CD4-positive, CD25-positive, alpha-beta regulatory T cell (primary cell): ENCODE measurements at regions not wholly inside any gene's neighbourhood (a gene's known extent, or its start where the extent isn't known, plus 50 kb on each side); places are given as distances from the start of the nearest gene placed in this dataset.

ENCODE experiments used
- ATAC-seq, 2 donors: fragments of 150-1000 bp; cut with Tn5 transposase; one replicate each; pipeline ENCODE4 v1.10.0; 2021; ENCODE audit warnings: low read depth in 2 of 2, moderate number of reproducible peaks in 2 of 2, moderate library complexity in 1 of 2
- DNase-seq, 3 donors: peaks; one replicate each; pipeline versions ENCODE4 v3.0.0 to v3.0.0-alpha.2; 2012 to 2022; ENCODE audit warnings: mixed read lengths in 1 of 3
- H3K27ac ChIP-seq: one replicate; pipeline ENCODE4 v1.7.0; 2013; ENCODE audit warnings: mild to moderate bottlenecking, low read length; ENCODE audit not compliant: insufficient read depth, poor library complexity, severe bottlenecking
- H3K27me3 ChIP-seq: one replicate; pipeline ENCODE4 v1.7.0; 2013; ENCODE audit warnings: low read length; ENCODE audit not compliant: control insufficient read depth, insufficient read depth
- H3K36me3 ChIP-seq: one replicate; pipeline ENCODE4 v1.7.0; 2013; ENCODE audit warnings: mild to moderate bottlenecking, low read length, moderate library complexity; ENCODE audit not compliant: control insufficient read depth, insufficient read depth
- H3K4me1 ChIP-seq: 2 replicates; pipeline ENCODE4 v1.7.0; 2013; ENCODE audit warnings: mild to moderate bottlenecking, low read length; ENCODE audit not compliant: insufficient read depth, control insufficient read depth, poor library complexity, severe bottlenecking
- H3K4me3 ChIP-seq: one replicate; pipeline ENCODE4 v1.7.0; 2013; ENCODE audit warnings: low read depth, mild to moderate bottlenecking, low read length, moderate library complexity
- H3K9me3 ChIP-seq, 2 experiments: 1 replicate in 1 of 2; 2 replicates in 1 of 2; pipeline ENCODE4 v1.7.0; 2013; ENCODE audit warnings: low read length in 2 of 2, mild to moderate bottlenecking in 1 of 2, moderate library complexity in 1 of 2; ENCODE audit not compliant: control insufficient read depth in 2 of 2
- H3K27ac Mint-ChIP-seq, 3 donors: one replicate each; pipeline ENCODE4 v1.8.0; 2020 to 2022; ENCODE audit warnings: mild to moderate bottlenecking in 3 of 3, mixed read lengths in 3 of 3, moderate library complexity in 2 of 3
- H3K27me3 Mint-ChIP-seq: one replicate; pipeline ENCODE4 v1.8.0; 2022; ENCODE audit warnings: mild to moderate bottlenecking, mixed read lengths
- H3K36me3 Mint-ChIP-seq: one replicate; pipeline ENCODE4 v1.8.0; 2020; ENCODE audit warnings: mixed read lengths
- H3K4me1 Mint-ChIP-seq, 4 donors: one replicate each; pipeline ENCODE4 v1.8.0; 2020 to 2022; ENCODE audit warnings: mixed read lengths in 4 of 4, mild to moderate bottlenecking in 1 of 4
- H3K4me3 Mint-ChIP-seq, 4 donors: one replicate each; pipeline ENCODE4 v1.8.0; 2020 to 2022; ENCODE audit warnings: mild to moderate bottlenecking in 4 of 4, mixed read lengths in 4 of 4, moderate library complexity in 3 of 4
- H3K9me3 Mint-ChIP-seq, 7 donors: one replicate each; pipeline ENCODE4 v1.8.0; 2020 to 2022; ENCODE audit warnings: mixed read lengths in 7 of 7, mild to moderate bottlenecking in 3 of 7, moderate library complexity in 2 of 7

DNA sequence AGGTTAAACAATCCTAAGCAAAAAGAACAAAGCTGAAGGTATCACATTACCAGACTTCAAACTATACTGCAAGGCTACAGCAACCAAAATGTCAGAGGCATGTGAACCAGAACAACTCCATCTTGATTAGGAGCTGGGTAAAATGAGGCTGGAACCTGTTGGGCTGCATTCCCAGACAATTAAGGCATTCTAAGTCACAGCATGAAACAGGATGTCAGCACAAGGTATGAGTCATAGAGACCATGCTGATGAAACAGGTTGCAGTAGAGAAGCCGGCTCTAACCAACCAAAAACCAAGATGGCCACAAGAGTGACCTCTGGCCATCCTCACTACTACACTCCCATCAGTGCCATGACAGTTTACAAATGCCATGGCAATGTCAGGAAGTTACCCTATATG is 252.0 kb downstream of the RASEF start:
- H3K9me3 Mint-ChIP-seq, result peaks cover 0 to 9% (median 2%) of the 10 kb centered on the region in 7 donors
- no peak for ATAC-seq
- no peaks in the 10 kb centered on the region for H3K27me3 Mint-ChIP-seq
- no peaks in the 10 kb centered on the region for H3K9me3 ChIP-seq
- DNase-seq, result no peak
- no peak overlapping the region for H3K4me3 Mint-ChIP-seq
- H3K4me3 ChIP-seq, result no peak overlapping the region
- H3K4me1 Mint-ChIP-seq, result no peaks in the 10 kb centered on the region
- no peak overlapping the region for H3K27ac ChIP-seq
- no peaks in the 10 kb centered on the region for H3K4me1 ChIP-seq
- H3K36me3 Mint-ChIP-seq, result no peaks in the 10 kb centered on the region
- H3K36me3 ChIP-seq, result no peaks in the 10 kb centered on the region
- no peak overlapping the region for H3K27ac Mint-ChIP-seq
- H3K27me3 ChIP-seq, result no peaks in the 10 kb centered on the region

DNA sequence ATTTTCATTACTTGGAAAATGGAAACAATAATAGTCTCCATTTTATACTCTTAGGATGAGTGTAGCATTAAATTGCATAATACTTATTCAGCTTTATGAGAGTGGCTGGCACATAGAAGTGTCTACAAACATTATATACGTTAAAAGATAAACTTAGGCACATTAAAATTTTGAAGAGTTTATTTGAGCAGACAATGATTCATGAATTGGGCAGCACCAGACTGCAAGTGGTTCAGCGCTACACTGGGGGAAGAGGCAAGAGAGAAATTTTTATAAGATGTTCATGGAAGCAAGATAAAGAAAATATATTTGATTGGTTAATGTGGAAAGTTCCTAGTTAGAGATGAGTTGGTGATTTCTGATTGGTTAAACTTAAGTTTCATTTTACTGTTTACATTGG is 243.7 kb downstream of the RASEF start:
- Mint-ChIP-seq H3K9me3 (peaks cover 0 to 9% (median 1%) of the 10 kb centered on the region in 7 donors), H3K4me3 (no peak overlapping the region)

DNA sequence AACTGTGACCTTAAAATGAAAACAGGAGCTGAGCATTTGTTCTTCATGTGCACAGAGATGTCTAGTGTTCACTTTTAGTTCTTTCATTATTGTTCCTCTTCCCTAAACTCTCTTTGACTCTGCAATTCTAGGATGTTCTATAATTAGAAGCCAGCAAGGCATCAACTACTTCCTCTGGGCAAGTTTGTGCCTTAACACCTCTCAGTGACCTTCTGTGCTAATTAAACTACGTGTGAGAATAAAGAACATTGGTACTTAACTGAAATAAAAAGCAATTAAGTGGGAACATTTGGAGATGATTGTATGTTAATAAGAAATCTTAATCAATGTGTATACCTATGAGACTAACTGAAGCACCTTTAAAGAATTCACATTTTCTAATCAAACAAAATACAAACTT is 242.8 kb downstream of the RASEF start:
- no peaks in the 10 kb centered on the region for H3K36me3 ChIP-seq
- H3K4me1 Mint-ChIP-seq, result no peaks in the 10 kb centered on the region
- no peak overlapping the region for H3K27ac ChIP-seq
- ATAC-seq (no peak), DNase-seq (no peak)
- H3K27me3 Mint-ChIP-seq, result no peaks in the 10 kb centered on the region
- H3K27me3 ChIP-seq, result no peaks in the 10 kb centered on the region
- H3K4me1 ChIP-seq, result no peaks in the 10 kb centered on the region
- H3K4me3 Mint-ChIP-seq, result no peak overlapping the region
- H3K9me3 ChIP-seq, result peaks cover 0 to 2% of the 10 kb centered on the region in 2 experiments
- peaks cover 0 to 9% (median 1%) of the 10 kb centered on the region in 7 donors for H3K9me3 Mint-ChIP-seq
- no peak overlapping the region for H3K4me3 ChIP-seq
- H3K27ac Mint-ChIP-seq, result no peak overlapping the region
- H3K36me3 Mint-ChIP-seq, result no peaks in the 10 kb centered on the region

More for the DNA sequence above, 243.7 kb downstream of the RASEF start:
- Mint-ChIP-seq H3K27ac (no peak overlapping the region), H3K36me3 (no peaks in the 10 kb centered on the region), H3K27me3 (no peaks in the 10 kb centered on the region), H3K4me1 (no peaks in the 10 kb centered on the region)
- H3K36me3 ChIP-seq, result no peaks in the 10 kb centered on the region
- DNase-seq, result no peak
- no peaks in the 10 kb centered on the region for H3K27me3 ChIP-seq
- H3K27ac ChIP-seq, result no peak overlapping the region
- H3K4me3 ChIP-seq, result no peak overlapping the region
- ATAC-seq, result no peak
- no peaks in the 10 kb centered on the region for H3K4me1 ChIP-seq
- peaks cover 0 to 2% of the 10 kb centered on the region in 2 experiments for H3K9me3 ChIP-seq

DNA sequence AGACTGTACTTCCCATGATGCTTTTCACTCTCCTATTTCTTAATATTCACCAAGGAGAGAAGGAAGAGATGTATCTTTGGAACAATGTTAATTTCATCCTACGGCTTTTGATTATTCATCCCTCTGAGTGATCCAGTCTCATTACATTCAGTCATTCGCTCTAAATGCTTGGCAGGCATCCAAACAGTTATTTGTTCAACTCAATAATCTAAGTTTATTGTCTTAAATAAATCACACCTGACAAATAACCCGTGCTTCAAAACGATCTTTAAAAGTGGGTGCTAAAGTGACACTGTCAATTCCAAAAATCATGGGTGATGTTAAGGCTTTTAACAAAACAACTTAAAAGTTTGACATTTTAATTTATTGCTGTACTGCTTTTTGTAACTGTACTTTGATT is 233.1 kb downstream of the RASEF start:
- Histone ChIP-seq H3K4me3 (no peak overlapping the region), H3K27ac (no peak overlapping the region), H3K9me3 (no peaks in the 10 kb centered on the region), H3K27me3 (no peaks in the 10 kb centered on the region), H3K36me3 (no peaks in the 10 kb centered on the region), H3K4me1 (no peaks in the 10 kb centered on the region)
- no peak for ATAC-seq
- H3K4me1 Mint-ChIP-seq, result no peaks in the 10 kb centered on the region
- H3K9me3 Mint-ChIP-seq, result peaks cover 4 to 15% (median 5%) of the 10 kb centered on the region in 7 donors
- H3K27ac Mint-ChIP-seq, result no peak overlapping the region
- H3K4me3 Mint-ChIP-seq, result no peak overlapping the region
- no peaks in the 10 kb centered on the region for H3K36me3 Mint-ChIP-seq
- DNase-seq, result no peak
- H3K27me3 Mint-ChIP-seq, result no peaks in the 10 kb centered on the region

DNA sequence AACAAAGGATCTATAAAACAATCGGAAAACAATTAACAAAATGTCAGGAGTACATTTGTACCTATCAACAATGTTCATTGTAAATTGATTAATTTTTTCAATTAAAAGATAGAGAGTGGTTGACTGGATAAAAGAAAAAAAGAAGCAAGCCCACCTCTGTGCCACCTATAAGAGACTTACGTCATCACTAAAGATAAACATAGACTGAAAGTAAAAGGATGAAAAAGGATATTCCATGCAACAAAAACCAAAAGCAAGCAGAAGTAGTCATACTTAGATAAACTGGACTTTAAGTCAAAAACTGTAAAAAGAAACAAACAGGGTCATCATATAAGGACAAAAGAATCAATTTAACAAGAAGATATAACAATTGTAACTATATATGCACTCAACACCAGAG is 197.4 kb downstream of the RASEF start:
- no peak overlapping the region for H3K4me3 ChIP-seq
- Mint-ChIP-seq H3K27ac (no peak overlapping the region), H3K4me3 (no peak overlapping the region), H3K4me1 (no peaks in the 10 kb centered on the region), H3K27me3 (no peaks in the 10 kb centered on the region), H3K36me3 (no peaks in the 10 kb centered on the region), H3K9me3 (peaks cover 0 to 10% (median 4%) of the 10 kb centered on the region in 7 donors)
- H3K4me1 ChIP-seq, result no peaks in the 10 kb centered on the region
- no peak for DNase-seq
- no peak for ATAC-seq
- H3K36me3 ChIP-seq, result no peaks in the 10 kb centered on the region
- no peaks in the 10 kb centered on the region for H3K9me3 ChIP-seq
- no peak overlapping the region for H3K27ac ChIP-seq
- H3K27me3 ChIP-seq, result no peaks in the 10 kb centered on the region

DNA sequence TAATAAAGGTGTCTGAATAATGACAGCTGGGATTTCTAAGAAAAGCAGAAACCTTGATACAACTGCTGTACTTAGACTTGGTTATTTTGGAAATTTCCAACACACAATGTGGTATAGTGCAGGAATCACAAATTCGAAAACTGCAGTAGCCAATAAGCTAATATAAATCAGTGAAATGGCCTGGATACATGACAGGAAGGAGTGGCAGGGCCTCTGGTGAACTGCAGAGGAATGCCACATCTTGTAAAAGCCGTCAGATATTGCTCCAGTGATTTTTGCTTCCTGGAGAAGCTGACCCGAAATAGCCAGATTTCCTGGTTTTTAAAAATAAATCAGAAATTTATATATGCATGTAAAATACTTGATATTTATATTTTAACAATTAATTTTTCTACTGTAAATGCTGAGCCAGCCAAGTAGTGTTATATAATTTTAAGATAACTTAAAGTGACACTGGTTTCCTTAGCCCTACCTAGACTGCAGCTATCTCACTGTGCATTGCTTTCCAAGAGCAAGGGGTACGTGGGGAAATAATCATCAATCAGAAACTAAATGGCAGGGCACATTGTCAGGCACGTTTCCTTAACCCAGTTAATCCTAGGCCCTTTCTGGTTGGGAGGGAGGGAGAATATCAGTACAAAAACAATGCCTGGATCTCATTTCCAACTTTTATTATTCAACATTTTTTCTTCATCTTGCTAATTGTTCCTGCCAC is 182.4 kb downstream of the RASEF start:
- no peak for DNase-seq
- H3K4me1 Mint-ChIP-seq, result no peaks in the 10 kb centered on the region
- H3K36me3 ChIP-seq, result no peaks in the 10 kb centered on the region
- H3K36me3 Mint-ChIP-seq, result no peaks in the 10 kb centered on the region
- H3K4me3 ChIP-seq, result no peak overlapping the region
- H3K9me3 ChIP-seq, result no peaks in the 10 kb centered on the region
- ATAC-seq, result no peak
- H3K27ac ChIP-seq, result no peak overlapping the region
- no peak overlapping the region for H3K27ac Mint-ChIP-seq
- no peaks in the 10 kb centered on the region for H3K4me1 ChIP-seq
- H3K27me3 Mint-ChIP-seq, result peaks cover 5% of the 10 kb centered on the region
- H3K27me3 ChIP-seq, result no peaks in the 10 kb centered on the region
- peaks cover 0 to 6% (median 3%) of the 10 kb centered on the region in 7 donors for H3K9me3 Mint-ChIP-seq
- H3K4me3 Mint-ChIP-seq, result no peak overlapping the region

DNA sequence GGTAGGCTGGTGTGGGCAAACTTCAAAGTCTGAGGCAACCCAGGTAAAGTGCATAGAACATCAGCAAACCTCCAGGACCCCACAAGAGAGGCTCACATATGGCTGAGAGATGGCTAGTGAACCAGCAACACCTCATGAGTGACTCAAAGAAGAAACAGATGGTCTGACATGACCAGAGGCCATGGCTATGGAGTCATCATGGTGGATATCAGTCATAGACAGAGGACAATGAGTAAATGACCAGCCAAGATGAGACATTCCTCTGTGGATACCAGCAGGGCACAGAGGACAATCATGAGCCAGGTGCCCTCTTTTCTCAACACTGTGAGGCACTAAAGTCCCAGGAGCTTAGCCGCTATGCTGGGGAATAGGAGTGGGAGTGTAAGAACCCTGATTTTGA is 180.8 kb downstream of the RASEF start:
- Mint-ChIP-seq H3K9me3 (peaks cover 0 to 6% (median 3%) of the 10 kb centered on the region in 7 donors), H3K27ac (no peak overlapping the region), H3K4me1 (no peaks in the 10 kb centered on the region), H3K36me3 (no peaks in the 10 kb centered on the region), H3K4me3 (no peak overlapping the region), H3K27me3 (peaks cover 5% of the 10 kb centered on the region)
- H3K4me3 ChIP-seq, result no peak overlapping the region
- H3K27me3 ChIP-seq, result no peaks in the 10 kb centered on the region
- H3K27ac ChIP-seq, result no peak overlapping the region
- no peaks in the 10 kb centered on the region for H3K4me1 ChIP-seq
- no peaks in the 10 kb centered on the region for H3K9me3 ChIP-seq
- DNase-seq, result no peak
- no peaks in the 10 kb centered on the region for H3K36me3 ChIP-seq
- no peak for ATAC-seq

DNA sequence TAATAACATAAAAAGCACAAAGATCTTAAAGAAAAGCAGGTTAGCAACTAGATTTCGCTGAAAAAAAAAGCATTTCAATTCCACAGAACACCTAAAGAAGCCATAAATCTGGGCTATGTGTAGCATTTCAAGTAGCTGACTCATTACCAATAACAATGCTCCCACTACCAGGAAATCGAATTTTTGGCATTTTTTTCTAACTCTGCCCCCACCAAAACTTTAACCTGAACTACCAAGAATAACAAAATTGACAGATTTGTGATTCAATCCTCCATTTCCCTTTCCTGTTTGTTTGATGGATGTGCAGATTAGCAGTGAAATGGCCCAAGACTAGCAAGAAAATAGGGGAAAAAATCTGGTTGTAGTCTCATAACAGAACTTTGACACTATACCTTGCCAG is 180.2 kb downstream of the RASEF start:
- DNase-seq (no peak), ATAC-seq (no peak)
- Mint-ChIP-seq H3K27ac (no peak overlapping the region), H3K4me3 (no peak overlapping the region), H3K4me1 (no peaks in the 10 kb centered on the region), H3K36me3 (no peaks in the 10 kb centered on the region), H3K27me3 (peaks cover 5% of the 10 kb centered on the region), H3K9me3 (peaks cover 0 to 6% (median 3%) of the 10 kb centered on the region in 7 donors)
- Histone ChIP-seq H3K27ac (no peak overlapping the region), H3K9me3 (no peaks in the 10 kb centered on the region), H3K27me3 (no peaks in the 10 kb centered on the region), H3K36me3 (no peaks in the 10 kb centered on the region), H3K4me1 (no peaks in the 10 kb centered on the region), H3K4me3 (no peak overlapping the region)
